GM12878 (cell line): ENCODE measurements at regions not wholly inside any gene's neighbourhood (a gene's known extent, or its start where the extent isn't known, plus 50 kb on each side); places are given as distances from the start of the nearest gene placed in this dataset.
"Not testable (repeated sequence)": the region's sequence is repeated elsewhere in the genome, so short reads cannot be mapped to it uniquely, and the experiment has no call there.

Source experiments
- ATAC-seq: fragments of 200-7000 bp; cut with Tn5 transposase; 3 replicates; pipeline ENCODE4 v1.9.1; 2020; ENCODE audit warnings: mild to moderate bottlenecking, moderate library complexity
- BruUV-seq: library from RNA; stranded (reverse); fragments of 400-500 nt; replicated peaks from 2 replicates; lab custom pipeline; 2021; lab: Mats Ljungman, UMichigan
- CTCF ChIA-PET: fragments of 300-600 bp; sonication (Branson Sonifier 250); formaldehyde crosslinking; extraction: SDS; loops from one replicate; lab custom pipeline; 2021; ENCODE audit warnings: inconsistent platforms; lab: Yijun Ruan, JAX
- POLR2A ChIA-PET: fragments of 350-600 bp; formaldehyde crosslinking; extraction: SDS; loops from one replicate; lab custom pipeline; 2021; ENCODE audit warnings: inconsistent platforms; lab: Charles Lee
- RAD21 ChIA-PET: fragments of 300-600 bp; sonication (Branson Sonifier 250); formaldehyde crosslinking; loops from one replicate; lab custom pipeline; 2023; ENCODE audit warnings: antibody characterized with exemption; ENCODE audit not compliant: unreplicated experiment; lab: Charles Lee
- SMC1A ChIA-PET: fragments of 300-600 bp; sonication (Branson Sonifier 250); formaldehyde crosslinking; loops from one replicate; lab custom pipeline; 2023; ENCODE audit not compliant: unreplicated experiment, uncharacterized antibody; lab: Charles Lee
- DNase-seq: peaks from one replicate; pipeline ENCODE4 v3.0.0-alpha.2; 2011; ENCODE audit warnings: low read depth, low spot score
- FAIRE-seq: peaks from 3 replicates; lab custom pipeline; 2011; peaks lifted over from hg19 to GRCh38; lab: Jason Lieb, UNC
- H2AFZ ChIP-seq: 2 replicates; pipeline ENCODE4 v1.6.0; 2011; ENCODE audit warnings: low read depth, low read length, control low read depth; ENCODE audit not compliant: control insufficient read depth
- H3K27ac ChIP-seq: 2 replicates; pipeline ENCODE4 v1.5.1; 2011; ENCODE audit warnings: control low read depth; ENCODE audit not compliant: control insufficient read depth, insufficient read depth
- H3K27me3 ChIP-seq, 2 experiments: replicated peaks in 1 of 2; 2 replicates each; pipeline versions ENCODE4 v1.6.0 to v1.6.1; 2011; ENCODE audit warnings: low read length in 1 of 2; ENCODE audit not compliant: control insufficient read depth in 2 of 2, insufficient read depth in 2 of 2
- H3K36me3 ChIP-seq, 2 experiments: 2 replicates each; pipeline ENCODE4 v1.5.1; 2011; ENCODE audit warnings: low read length in 1 of 2; ENCODE audit not compliant: control insufficient read depth in 2 of 2, insufficient read depth in 2 of 2
- H3K4me1 ChIP-seq: 2 replicates; pipeline ENCODE4 v1.6.1; 2011; ENCODE audit warnings: mild to moderate bottlenecking, low read length, moderate library complexity, mixed read lengths; ENCODE audit not compliant: control insufficient read depth, insufficient read depth
- H3K4me2 ChIP-seq: 2 replicates; pipeline ENCODE4 v1.6.0; 2011; ENCODE audit warnings: control low read depth; ENCODE audit not compliant: control insufficient read depth, insufficient read depth
- H3K4me3 ChIP-seq: fragments of 200-600 bp; sonication (generic); 2 replicates; pipeline ENCODE4 v1.5.1; 2016
- H3K79me2 ChIP-seq: 2 replicates; pipeline ENCODE4 v1.6.0; 2011; ENCODE audit warnings: low read length; ENCODE audit not compliant: control insufficient read depth, insufficient read depth
- H3K9ac ChIP-seq: 2 replicates; pipeline ENCODE4 v1.8.0; 2011; ENCODE audit warnings: low read length, control low read depth, mixed read lengths; ENCODE audit not compliant: control insufficient read depth, insufficient read depth
- H3K9me3 ChIP-seq: replicated peaks from 3 replicates; pipeline ENCODE4 v1.5.1; 2011; ENCODE audit warnings: mild to moderate bottlenecking, low read length; ENCODE audit not compliant: control insufficient read depth, insufficient read depth
- H4K20me1 ChIP-seq: 2 replicates; pipeline ENCODE4 v1.6.0; 2011; ENCODE audit not compliant: control insufficient read depth, insufficient read depth
- WGBS: methylation state at CpG from one replicate; pipeline ENCODE4 v1.1.6; 2016; ENCODE audit warnings: low lambda C conversion rate; ENCODE audit not compliant: insufficient replicate concordance, insufficient coverage; ENCODE audit errors: missing lambda C conversion rate; 5-methylcytosine and 5-hydroxymethylcytosine counted together
- in situ Hi-C: fragments of 300-500 bp; cut with MboI; formaldehyde crosslinking; loops from 9 replicates; pipeline ENCODE4 v1.14.3; 2018; ENCODE audit warnings: mixed read lengths
- intact Hi-C: fragments of 100-400 bp; cut with micrococcal nuclease; formaldehyde crosslinking; loops from one replicate; pipeline ENCODE4 v1.14.2; 2022; ENCODE audit not compliant: unreplicated experiment

DNA sequence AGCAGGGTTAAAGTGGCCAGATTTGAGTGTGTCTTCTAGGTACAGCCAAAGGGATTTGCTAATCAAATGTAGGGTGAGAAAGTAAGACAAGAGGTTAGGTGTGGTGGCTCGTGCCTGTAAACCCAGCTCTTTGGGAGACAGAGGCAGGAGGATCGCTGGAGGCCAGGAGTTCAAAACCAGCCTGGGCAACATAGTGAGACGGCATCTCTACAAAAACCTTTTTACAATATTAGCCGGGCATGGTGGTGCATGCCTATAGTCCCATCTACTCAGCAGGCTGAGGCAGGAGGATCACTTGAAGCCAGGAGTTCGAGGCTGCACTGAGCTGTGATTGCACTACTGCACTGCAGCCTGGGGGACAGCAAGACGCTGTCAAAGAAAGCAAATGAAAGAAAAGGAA, 294.5 kb downstream of the GOLGA6L6 start:
- H4K20me1 ChIP-seq, H3K27ac ChIP-seq, RAD21 ChIA-PET, CTCF ChIA-PET, H3K9ac ChIP-seq, H3K79me2 ChIP-seq, H2AFZ ChIP-seq, H3K27me3 ChIP-seq, H3K4me3 ChIP-seq, H3K4me2 ChIP-seq, ATAC-seq, SMC1A ChIA-PET, H3K9me3 ChIP-seq, POLR2A ChIA-PET, H3K36me3 ChIP-seq, intact Hi-C loops, BruUV-seq, H3K4me1 ChIP-seq, DNase-seq, FAIRE-seq: not testable (repeated sequence)
- in situ Hi-C loops: loop anchor here (10.0 kb wide), 1 partner anchor 48 kb away; no protein-coding TSS in a partner anchor
- WGBS: 15% methylated on average over 6 of the region's 6 CpGs

DNA sequence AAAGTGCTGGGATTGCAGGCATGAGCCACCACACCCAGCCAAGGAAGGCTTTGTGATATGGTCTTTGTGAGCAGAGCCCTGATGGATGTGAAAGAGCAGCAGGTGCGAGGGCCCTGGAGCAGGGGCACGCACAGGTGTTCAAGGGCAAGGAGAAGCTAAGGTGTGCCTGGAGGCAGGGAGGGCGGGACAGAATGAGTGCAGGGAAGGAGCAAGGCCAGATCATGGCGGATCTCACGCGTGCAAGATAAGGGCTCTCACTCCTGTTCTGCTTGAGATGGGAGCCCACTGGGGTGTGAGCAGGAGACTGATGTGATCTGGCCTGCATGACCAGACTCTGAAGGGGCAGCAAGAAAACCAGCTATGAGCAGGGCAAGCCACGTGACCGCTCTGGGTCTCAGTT, 295.0 kb downstream of the GOLGA6L6 start:
- H4K20me1 ChIP-seq, H2AFZ ChIP-seq, intact Hi-C loops, H3K9me3 ChIP-seq, H3K4me1 ChIP-seq, DNase-seq, H3K4me3 ChIP-seq, POLR2A ChIA-PET, H3K79me2 ChIP-seq, FAIRE-seq, H3K27me3 ChIP-seq, SMC1A ChIA-PET, H3K4me2 ChIP-seq, CTCF ChIA-PET, RAD21 ChIA-PET, BruUV-seq, H3K36me3 ChIP-seq, ATAC-seq, H3K27ac ChIP-seq, H3K9ac ChIP-seq: not testable (repeated sequence)
- WGBS: 33% methylated on average over 8 of the region's 8 CpGs
- in situ Hi-C loops: loop anchor here (10.0 kb wide), 1 partner anchor 48 kb away; no protein-coding TSS in a partner anchor

DNA sequence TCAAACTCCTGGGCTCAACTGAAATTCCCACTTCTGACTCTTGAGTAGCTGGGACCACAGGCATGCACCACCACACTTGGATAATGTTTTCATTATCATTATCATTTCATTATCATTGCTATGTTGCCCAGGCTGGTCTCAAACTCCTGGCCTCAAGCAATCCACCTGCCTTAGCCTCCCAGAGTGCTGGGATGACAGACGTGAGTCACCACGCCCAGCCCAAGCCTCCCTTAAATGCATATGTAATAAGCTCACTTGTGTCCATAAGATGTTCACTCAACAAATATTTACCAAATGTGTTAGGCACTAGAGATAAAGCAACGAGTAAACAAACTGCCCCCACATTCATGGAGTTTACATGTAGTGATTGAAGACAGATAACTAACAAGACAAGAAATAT, 295.7 kb downstream of the GOLGA6L6 start:
- H4K20me1 ChIP-seq, intact Hi-C loops, H3K27ac ChIP-seq, H3K9me3 ChIP-seq, SMC1A ChIA-PET, H3K27me3 ChIP-seq, POLR2A ChIA-PET, H3K4me1 ChIP-seq, H3K4me2 ChIP-seq, CTCF ChIA-PET, RAD21 ChIA-PET, H3K4me3 ChIP-seq, H3K9ac ChIP-seq, DNase-seq, H3K36me3 ChIP-seq, H2AFZ ChIP-seq, BruUV-seq, FAIRE-seq, ATAC-seq, H3K79me2 ChIP-seq: not testable (repeated sequence)
- in situ Hi-C loops: loop anchor here (10.0 kb wide), 1 partner anchor 49 kb away; no protein-coding TSS in a partner anchor
- WGBS: 12% methylated on average over 3 of the region's 3 CpGs

DNA sequence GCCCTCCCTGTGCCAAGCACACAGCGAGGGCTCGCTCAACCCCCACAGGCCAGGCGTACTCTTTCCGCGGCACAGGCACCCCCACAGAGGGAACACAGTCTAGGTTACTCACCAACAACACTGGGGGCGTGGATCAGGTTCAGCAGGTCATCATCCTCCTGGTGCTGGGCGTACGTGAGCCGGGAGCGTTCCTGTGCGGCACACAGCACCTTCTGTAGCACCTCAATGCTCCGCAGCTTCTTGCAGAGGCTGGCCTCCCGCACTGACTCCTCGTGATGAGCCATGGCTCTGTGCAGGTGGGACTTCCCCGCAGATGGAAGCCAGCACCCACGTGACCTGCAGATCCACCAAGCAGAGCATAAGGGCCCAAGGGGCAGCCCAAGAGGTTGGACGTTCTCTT, 296.8 kb downstream of the GOLGA6L6 start:
- H3K79me2 ChIP-seq, H2AFZ ChIP-seq, SMC1A ChIA-PET, H3K27me3 ChIP-seq, H3K36me3 ChIP-seq, RAD21 ChIA-PET, H3K27ac ChIP-seq, H3K9me3 ChIP-seq, H3K4me1 ChIP-seq, H3K4me2 ChIP-seq, CTCF ChIA-PET, H4K20me1 ChIP-seq, BruUV-seq, FAIRE-seq, H3K4me3 ChIP-seq, H3K9ac ChIP-seq, ATAC-seq, intact Hi-C loops, POLR2A ChIA-PET, DNase-seq: not testable (repeated sequence)
- in situ Hi-C loops: loop anchor here (10.0 kb wide), 1 partner anchor 50 kb away; no protein-coding TSS in a partner anchor
- 48% methylated on average over 17 of the region's 17 CpGs for whole genome bisulfite sequencing
